SK-N-MC (cell line): ENCODE measurements at regions not wholly inside any gene's neighbourhood (a gene's known extent, or its start where the extent isn't known, plus 50 kb on each side); places are given as distances from the start of the nearest gene placed in this dataset.
A peak's percentile ranks its signal among the peaks of the same experiment; 100 is the strongest.
"Not testable (repeated sequence)": the region's sequence is repeated elsewhere in the genome, so short reads cannot be mapped to it uniquely, and the experiment has no call there.

ENCODE experiments used
- DNase-seq: peaks from one replicate; pipeline ENCODE4 v3.0.0-alpha.2; 2011; ENCODE audit warnings: low read depth, low spot score
- H3K27ac ChIP-seq: fragments of 200-600 bp; sonication (generic); 2 replicates; pipeline ENCODE4 v1.5.1; 2016; ENCODE audit warnings: mixed run types
- H3K36me3 ChIP-seq: fragments of 200-600 bp; sonication (generic); 2 replicates; pipeline ENCODE4 v1.6.1; 2017; ENCODE audit warnings: antibody characterized with exemption, low read length, mixed read lengths; ENCODE audit not compliant: insufficient read depth
- H3K4me3 ChIP-seq: fragments of 200-600 bp; sonication (generic); 2 replicates; pipeline ENCODE4 v1.5.1; 2016
- H3K9ac ChIP-seq: fragments of 200-600 bp; sonication (generic); 2 replicates; pipeline ENCODE4 v1.8.0; 2017; ENCODE audit warnings: mixed run types, mixed read lengths; ENCODE audit not compliant: insufficient read length
- H3K9me3 ChIP-seq: fragments of 200-600 bp; sonication (generic); 2 replicates; pipeline ENCODE4 v1.6.1; 2017; ENCODE audit warnings: low read depth, mild to moderate bottlenecking, antibody characterized with exemption, low read length, moderate library complexity, mixed read lengths
- EZH2 ChIP-seq: fragments of 200-600 bp; sonication (generic); IDR thresholded peaks from one replicate; pipeline ENCODE4 v1.6.1; 2017; ENCODE audit warnings: antibody characterized with exemption
- FOXP2 ChIP-seq: optimal IDR thresholded peaks from 2 replicates; pipeline ENCODE3; 2011; ENCODE audit warnings: mild to moderate bottlenecking, moderate library complexity; ENCODE audit not compliant: insufficient read depth; ENCODE audit errors: extremely low read length, control extremely low read depth
- POLR2AphosphoS5 ChIP-seq: IDR thresholded peaks from 2 replicates; pipeline ENCODE4 v1.6.1; 2012; ENCODE audit warnings: mild to moderate bottlenecking, low read depth, low read length, borderline replicate concordance

DNA sequence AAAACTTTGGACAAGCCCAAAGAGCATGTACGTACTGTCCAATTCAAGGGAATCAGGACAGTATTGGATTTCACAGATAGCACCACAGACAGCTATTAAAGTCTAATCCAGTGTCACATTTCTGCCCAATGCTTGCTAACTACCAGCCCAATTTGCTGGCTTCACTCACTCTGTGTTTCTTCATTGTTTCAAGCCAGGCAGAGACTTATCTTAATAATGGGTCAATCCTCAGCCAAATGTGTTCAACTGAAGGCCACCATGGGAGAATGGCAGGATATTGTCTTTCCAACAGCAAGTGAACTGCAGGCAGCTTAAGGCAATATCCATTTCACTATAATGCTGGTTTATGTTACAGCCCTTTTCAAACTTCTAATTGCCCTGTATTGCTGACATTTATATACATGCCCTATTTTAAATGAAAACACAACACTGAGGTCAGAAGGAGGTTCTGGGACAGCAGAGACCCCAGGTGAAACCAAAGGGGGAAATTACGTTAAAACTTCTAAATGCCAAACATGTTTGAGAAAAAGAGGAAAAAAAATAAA is 142.1 kb upstream of the RSPO3 start:
- no peaks in the 10 kb centered on the region for H3K9me3 ChIP-seq
- no peak overlapping the region for H3K27ac ChIP-seq
- TF ChIP-seq FOXP2 (no peak), EZH2 (no peak), POLR2AphosphoS5 (no peak)
- no peak overlapping the region for H3K9ac ChIP-seq
- no peak for DNase-seq
- H3K4me3 ChIP-seq, result no peak overlapping the region
- no peaks in the 10 kb centered on the region for H3K36me3 ChIP-seq

DNA sequence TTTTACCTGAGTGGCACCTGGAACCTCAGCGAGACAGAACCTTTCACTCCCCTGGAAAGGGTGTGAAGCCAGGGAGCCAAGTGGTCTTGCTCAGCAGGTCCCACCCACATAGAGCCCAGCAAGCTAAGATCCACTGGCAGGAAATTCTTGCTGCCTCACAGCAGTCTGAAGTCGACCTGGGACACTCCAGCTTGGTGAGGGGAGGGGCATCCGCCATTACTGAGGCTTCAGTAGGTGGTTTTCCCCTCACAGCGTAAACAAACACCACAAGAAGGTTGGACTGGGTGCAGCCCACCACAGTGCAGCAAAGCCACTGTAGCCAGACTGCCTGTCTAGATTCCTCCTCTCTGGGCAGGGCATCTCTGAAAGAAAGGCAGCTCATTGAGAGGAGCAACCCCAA is 134.7 kb upstream of the RSPO3 start:
- Histone ChIP-seq H3K9me3 (no peaks in the 10 kb centered on the region), H3K4me3 (no peak overlapping the region), H3K27ac (no peak overlapping the region), H3K36me3 (no peaks in the 10 kb centered on the region), H3K9ac (no peak overlapping the region)
- no peak for DNase-seq
- TF ChIP-seq POLR2AphosphoS5 (no peak), FOXP2 (no peak), EZH2 (no peak)

DNA sequence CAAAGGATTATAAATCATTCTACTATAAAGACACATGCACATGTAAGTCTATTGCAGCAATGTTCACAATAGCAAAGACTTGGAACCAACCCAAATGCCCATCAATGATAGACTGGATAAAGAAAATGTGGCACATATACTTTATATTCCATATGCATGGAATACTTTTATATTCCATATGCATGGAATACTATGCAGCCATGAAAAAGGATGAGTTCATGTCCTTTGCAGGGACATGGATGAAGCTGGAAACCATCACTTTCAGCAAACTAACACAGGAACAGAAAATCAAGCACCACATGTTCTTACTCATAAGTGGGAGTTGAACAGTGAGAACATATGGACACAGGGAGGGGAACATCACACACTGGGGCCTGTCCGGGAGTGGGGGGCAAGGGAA is 130.3 kb upstream of the RSPO3 start:
- not testable (repeated sequence) for H3K4me3 ChIP-seq, H3K27ac ChIP-seq, H3K9me3 ChIP-seq, H3K36me3 ChIP-seq, DNase-seq, H3K9ac ChIP-seq

DNA sequence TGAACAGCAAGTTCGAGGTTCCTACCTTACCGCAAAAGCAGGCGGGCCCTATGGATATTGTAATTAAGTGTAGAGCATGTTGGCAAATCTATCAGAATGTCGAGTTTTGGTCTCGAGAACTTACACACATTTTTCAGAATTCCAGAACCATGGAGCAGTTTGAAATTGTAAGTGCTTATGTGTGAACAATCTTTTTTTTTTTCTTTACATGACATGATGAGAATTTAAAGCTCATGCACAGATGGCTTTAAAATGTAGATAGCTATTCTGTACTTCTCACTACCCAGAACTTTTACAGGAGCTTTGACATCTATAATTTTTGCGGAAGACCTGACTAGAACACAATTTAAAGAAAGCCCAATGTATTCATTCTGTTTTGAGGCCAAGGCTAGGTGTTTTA is 117.8 kb upstream of the RSPO3 start:
- no peak overlapping the region for H3K9ac ChIP-seq
- no peak for DNase-seq
- TF ChIP-seq FOXP2 (no peak), POLR2AphosphoS5 (no peak), EZH2 (no peak)
- no peaks in the 10 kb centered on the region for H3K36me3 ChIP-seq
- no peaks in the 10 kb centered on the region for H3K9me3 ChIP-seq
- H3K4me3 ChIP-seq, result no peak overlapping the region
- H3K27ac ChIP-seq, result no peak overlapping the region

DNA sequence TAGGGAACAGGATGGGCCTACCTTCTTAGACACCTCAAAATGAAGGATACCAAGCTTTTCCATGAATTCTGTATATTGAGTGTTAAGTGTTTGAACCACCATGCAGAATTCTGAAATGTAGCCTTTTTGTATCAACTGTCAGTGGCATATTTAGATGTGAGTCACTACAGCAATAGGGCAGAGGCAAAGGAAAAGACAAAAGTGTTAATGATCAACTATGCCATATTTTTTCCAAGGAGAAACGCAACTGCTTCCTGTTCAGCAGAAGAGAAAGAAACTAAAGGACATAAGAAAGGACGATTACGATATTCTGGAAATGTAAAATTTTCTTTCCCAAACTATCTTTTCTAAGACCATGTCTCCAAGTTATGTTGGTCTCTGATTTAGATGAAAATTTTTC is 104.6 kb upstream of the RSPO3 start:
- Histone ChIP-seq H3K36me3 (no peaks in the 10 kb centered on the region), H3K9me3 (no peaks in the 10 kb centered on the region), H3K9ac (no peak overlapping the region), H3K4me3 (no peak overlapping the region), H3K27ac (no peak overlapping the region)
- TF ChIP-seq POLR2AphosphoS5 (no peak), EZH2 (no peak), FOXP2 (no peak)
- DNase-seq, result no peak

DNA sequence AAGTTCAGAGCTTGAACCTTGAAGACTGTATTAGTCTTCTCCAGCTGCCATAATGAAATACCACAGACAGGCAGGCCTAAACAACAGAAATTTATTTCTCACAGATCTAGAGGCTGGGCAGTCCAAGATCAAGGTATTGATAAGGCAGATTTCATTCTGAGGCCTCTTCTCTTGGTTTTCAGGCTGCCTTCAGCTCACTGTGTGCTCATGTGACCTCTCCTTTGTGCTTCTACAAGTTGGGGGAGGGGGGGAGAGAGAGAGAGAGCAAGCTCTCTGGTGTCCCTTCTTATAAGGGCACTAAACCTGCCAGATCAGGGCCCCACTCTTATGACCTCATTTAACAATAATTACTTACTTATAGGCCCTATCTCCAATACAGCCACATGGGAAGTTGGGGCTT is 102.6 kb upstream of the RSPO3 start:
- Histone ChIP-seq H3K27ac (no peak overlapping the region), H3K9ac (no peak overlapping the region), H3K9me3 (no peaks in the 10 kb centered on the region), H3K4me3 (no peak overlapping the region), H3K36me3 (no peaks in the 10 kb centered on the region)
- DNase-seq, result no peak
- TF ChIP-seq EZH2 (no peak), POLR2AphosphoS5 (no peak), FOXP2 (no peak)

DNA sequence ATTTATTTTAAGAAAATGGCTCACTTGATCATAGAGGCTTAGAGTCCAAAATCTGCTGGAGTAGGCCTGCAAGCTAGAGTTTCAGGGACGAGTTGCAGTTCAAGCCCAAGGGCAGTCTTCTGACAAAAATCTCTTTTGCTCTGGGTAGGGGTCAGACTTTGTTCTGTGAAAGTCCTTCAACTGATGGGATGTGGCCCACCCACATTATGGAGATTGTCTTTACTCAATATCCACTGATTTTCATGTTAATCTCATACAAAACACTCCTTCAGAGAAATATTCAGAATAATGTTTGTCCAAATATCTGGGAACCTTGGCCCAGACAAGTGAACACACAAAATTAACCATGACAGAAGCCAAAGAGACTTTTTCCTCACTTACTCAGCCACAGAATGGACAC is 98.6 kb upstream of the RSPO3 start:
- Histone ChIP-seq H3K4me3 (no peak overlapping the region), H3K27ac (no peak overlapping the region), H3K9me3 (no peaks in the 10 kb centered on the region), H3K9ac (no peak overlapping the region), H3K36me3 (no peaks in the 10 kb centered on the region)
- no peak for DNase-seq
- TF ChIP-seq FOXP2 (no peak), EZH2 (no peak), POLR2AphosphoS5 (no peak)

DNA sequence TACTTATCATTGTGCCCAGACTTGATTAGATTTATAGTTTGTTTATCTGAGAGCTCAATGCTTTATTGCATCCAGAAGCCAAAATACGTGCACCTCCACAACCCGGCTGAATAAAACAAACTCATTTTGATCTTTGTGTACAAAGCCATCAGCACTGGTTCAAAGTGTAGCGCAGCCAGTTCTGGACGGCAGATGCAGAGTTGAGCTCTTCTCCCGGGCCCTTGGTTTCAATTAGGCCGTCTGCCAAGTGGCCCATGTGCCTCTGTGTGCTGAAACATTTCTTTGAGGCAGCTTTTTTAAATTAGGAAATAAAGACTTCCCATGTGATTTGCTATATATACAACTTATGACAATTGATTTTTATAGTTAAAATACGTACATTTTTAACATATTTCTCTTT is 96.2 kb upstream of the RSPO3 start:
- Histone ChIP-seq H3K27ac (0 out of 2 replicates have a peak overlapping the region, but pooled peaks have one; percentile 16), H3K36me3 (no peaks in the 10 kb centered on the region), H3K9me3 (no peaks in the 10 kb centered on the region), H3K4me3 (peak overlapping the region; percentile 8), H3K9ac (peak overlapping the region; percentile 19)
- no peak for DNase-seq
- TF ChIP-seq EZH2 (no peak), POLR2AphosphoS5 (no peak), FOXP2 (no peak)

DNA sequence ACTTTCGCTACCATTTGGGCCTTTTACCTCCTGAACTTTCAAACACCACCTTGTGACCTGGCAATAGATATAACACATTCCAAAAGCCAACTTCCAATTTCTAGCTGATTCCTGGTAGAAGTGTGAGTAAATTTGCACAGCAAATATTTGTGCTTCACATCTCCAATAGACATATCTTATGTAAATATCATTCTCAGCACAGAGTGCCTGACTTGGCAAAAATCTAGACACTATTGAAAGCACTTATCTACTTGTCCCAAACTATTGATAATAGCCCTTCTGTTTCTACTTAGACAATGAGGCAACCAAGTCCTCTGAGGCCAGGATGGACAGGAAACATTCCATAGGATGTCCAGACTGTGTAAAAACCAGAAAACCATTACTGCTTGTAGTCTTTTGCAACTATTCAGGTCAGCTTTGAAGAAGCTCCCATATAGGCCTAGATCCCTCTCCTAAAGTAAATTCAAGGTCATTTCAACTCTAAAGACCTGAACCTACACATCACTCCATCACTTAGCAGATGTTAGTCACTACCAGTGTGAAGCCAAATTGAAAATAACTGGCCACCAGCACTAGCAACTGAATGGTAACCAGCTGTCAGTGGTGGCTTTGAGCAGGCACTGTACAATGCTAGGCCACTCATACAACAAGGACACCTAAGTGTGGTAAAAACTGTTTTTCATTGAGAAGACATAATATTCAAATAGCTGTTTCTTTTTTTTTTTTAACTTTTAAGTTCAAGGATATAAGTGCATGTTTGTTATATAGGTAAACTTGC is 95.3 kb upstream of the RSPO3 start:
- no peaks in the 10 kb centered on the region for H3K9me3 ChIP-seq
- DNase-seq, result no peak
- TF ChIP-seq FOXP2 (no peak), EZH2 (no peak), POLR2AphosphoS5 (no peak)
- no peak overlapping the region for H3K4me3 ChIP-seq
- no peak overlapping the region for H3K9ac ChIP-seq
- H3K27ac ChIP-seq, result no peak overlapping the region
- no peaks in the 10 kb centered on the region for H3K36me3 ChIP-seq
